ENCODE measurements at regions not wholly inside any gene's neighbourhood (a gene's known extent, or its start where the extent isn't known, plus 50 kb on each side); places are given as distances from the start of the nearest gene placed in this dataset.

DNA sequence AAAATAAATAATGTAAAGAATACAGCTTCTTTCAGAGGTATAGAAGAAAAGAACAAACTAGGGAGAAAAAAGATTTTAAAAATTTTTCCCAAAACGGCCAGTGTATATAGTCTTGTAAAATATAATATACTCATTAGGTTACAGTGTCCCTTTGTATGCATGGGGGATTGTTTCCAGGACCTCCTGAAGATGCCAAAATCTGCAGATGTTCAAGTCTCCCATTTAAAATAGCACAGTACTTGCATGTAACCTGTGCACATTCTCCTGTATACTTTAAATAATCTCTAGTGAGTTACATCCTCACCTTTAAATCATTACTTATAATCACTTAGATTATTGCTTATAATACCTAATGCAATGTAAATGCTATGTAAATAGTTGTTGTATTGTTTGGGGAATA lies 80.6 kb upstream of the LRRTM4 start:
- TF ChIP-seq EGR1 (IDR thresholded peaks at IDR 0.05; ENCODE audit: low read depth in 2 of 2): no peak
- TF ChIP-seq, protein P1, sequence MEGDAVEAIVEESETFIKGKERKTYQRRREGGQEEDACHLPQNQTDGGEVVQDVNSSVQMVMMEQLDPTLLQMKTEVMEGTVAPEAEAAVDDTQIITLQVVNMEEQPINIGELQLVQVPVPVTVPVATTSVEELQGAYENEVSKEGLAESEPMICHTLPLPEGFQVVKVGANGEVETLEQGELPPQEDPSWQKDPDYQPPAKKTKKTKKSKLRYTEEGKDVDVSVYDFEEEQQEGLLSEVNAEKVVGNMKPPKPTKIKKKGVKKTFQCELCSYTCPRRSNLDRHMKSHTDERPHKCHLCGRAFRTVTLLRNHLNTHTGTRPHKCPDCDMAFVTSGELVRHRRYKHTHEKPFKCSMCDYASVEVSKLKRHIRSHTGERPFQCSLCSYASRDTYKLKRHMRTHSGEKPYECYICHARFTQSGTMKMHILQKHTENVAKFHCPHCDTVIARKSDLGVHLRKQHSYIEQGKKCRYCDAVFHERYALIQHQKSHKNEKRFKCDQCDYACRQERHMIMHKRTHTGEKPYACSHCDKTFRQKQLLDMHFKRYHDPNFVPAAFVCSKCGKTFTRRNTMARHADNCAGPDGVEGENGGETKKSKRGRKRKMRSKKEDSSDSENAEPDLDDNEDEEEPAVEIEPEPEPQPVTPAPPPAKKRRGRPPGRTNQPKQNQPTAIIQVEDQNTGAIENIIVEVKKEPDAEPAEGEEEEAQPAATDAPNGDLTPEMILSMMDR (IDR thresholded peaks at IDR 0.05; ENCODE audit: low read depth, low read length, missing input control): no peak
